Liver (tissue), 8 donors: ENCODE measurements at regions not wholly inside any gene's neighbourhood (a gene's known extent, or its start where the extent isn't known, plus 50 kb on each side); places are given as distances from the start of the nearest gene placed in this dataset.

Source experiments
- DNase-seq: peaks from one replicate; pipeline ENCODE4 v3.0.0-alpha.2; 2017; ENCODE audit warnings: low spot score
- H3K27ac ChIP-seq, 2 donors: one replicate each; pipeline ENCODE4 v1.7.0; 2013; ENCODE audit warnings: inconsistent platforms in 2 of 2, low read length in 2 of 2, control low read depth in 1 of 2, low read depth in 1 of 2, mild to moderate bottlenecking in 1 of 2
- H3K27me3 ChIP-seq, 4 donors: one replicate each; pipeline versions ENCODE4 v1.6.1 to v1.7.0; 2013; ENCODE audit warnings: low read length in 3 of 4, inconsistent platforms in 1 of 4, mild to moderate bottlenecking in 1 of 4, moderate library complexity in 1 of 4; ENCODE audit not compliant: control insufficient read depth in 4 of 4, insufficient read depth in 4 of 4
- H3K36me3 ChIP-seq, 4 donors: one replicate each; pipeline versions ENCODE4 v1.6.1 to v1.7.0; 2013; ENCODE audit warnings: low read length in 3 of 4, mild to moderate bottlenecking in 3 of 4, low read depth in 1 of 4, moderate library complexity in 1 of 4; ENCODE audit not compliant: control insufficient read depth in 4 of 4, insufficient read depth in 3 of 4
- H3K4me1 ChIP-seq, 4 donors: one replicate each; pipeline versions ENCODE4 v1.6.1 to v1.7.0; 2013; ENCODE audit warnings: low read length in 3 of 4, mild to moderate bottlenecking in 3 of 4, moderate library complexity in 1 of 4; ENCODE audit not compliant: control insufficient read depth in 4 of 4, insufficient read depth in 4 of 4
- H3K4me3 ChIP-seq, 3 donors: one replicate each; pipeline versions ENCODE4 v1.6.1 to v1.7.0; 2013; ENCODE audit warnings: low read length in 3 of 3, control low read depth in 1 of 3, low read depth in 1 of 3, mild to moderate bottlenecking in 1 of 3
- H3K9ac ChIP-seq, 2 donors: one replicate each; pipeline ENCODE4 v1.7.0; 2013; ENCODE audit warnings: low read length in 2 of 2, mild to moderate bottlenecking in 2 of 2, moderate library complexity in 2 of 2, control low read depth in 1 of 2, low read depth in 1 of 2
- H3K9me3 ChIP-seq, 4 donors: one replicate each; pipeline versions ENCODE4 v1.6.1 to v1.7.0; 2013; ENCODE audit warnings: low read length in 3 of 4; ENCODE audit not compliant: control insufficient read depth in 4 of 4
- EGR1 ChIP-seq, 2 donors: IDR thresholded peaks; 2 replicates each; pipeline ENCODE4 v1.6.1; 2016 to 2018; ENCODE audit warnings: antibody characterized with exemption in 2 of 2, low read depth in 2 of 2
- FOXA1 ChIP-seq: IDR thresholded peaks from 2 replicates; pipeline ENCODE4 v1.6.1; 2016; ENCODE audit warnings: antibody characterized with exemption
- FOXA2 ChIP-seq: IDR thresholded peaks from 2 replicates; pipeline ENCODE4 v1.6.1; 2016; ENCODE audit warnings: antibody characterized with exemption
- GABPA ChIP-seq, 2 donors: IDR thresholded peaks in 1 of 2; conservative IDR thresholded peaks in 1 of 2; 2 replicates each; pipeline ENCODE4 v1.6.1; 2016; ENCODE audit warnings: antibody characterized with exemption in 2 of 2, mild to moderate bottlenecking in 1 of 2, moderate library complexity in 1 of 2
- HNF4A ChIP-seq, 2 donors: conservative IDR thresholded peaks; 2 replicates each; pipeline ENCODE4 v1.6.1; 2016; ENCODE audit warnings: antibody characterized with exemption in 2 of 2, mild to moderate bottlenecking in 2 of 2
- HNF4G ChIP-seq: IDR thresholded peaks from 2 replicates; pipeline ENCODE4 v1.6.1; 2016; ENCODE audit warnings: antibody characterized with exemption
- JUND ChIP-seq, 2 donors: IDR thresholded peaks; 2 replicates each; pipeline ENCODE4 v1.6.1; 2016; ENCODE audit warnings: antibody characterized with exemption in 2 of 2
- NR2F2 ChIP-seq: IDR thresholded peaks from 2 replicates; pipeline ENCODE4 v1.6.1; 2016; ENCODE audit warnings: antibody characterized with exemption
- RAD21 ChIP-seq, 2 donors: IDR thresholded peaks; 2 replicates each; pipeline ENCODE4 v1.6.1; 2016; ENCODE audit warnings: antibody characterized with exemption in 2 of 2, mild to moderate bottlenecking in 2 of 2
- RXRA ChIP-seq, 2 donors: IDR thresholded peaks; 2 replicates each; pipeline ENCODE4 v1.6.1; 2017 to 2018; ENCODE audit warnings: antibody characterized with exemption in 2 of 2, mild to moderate bottlenecking in 1 of 2
- SP1 ChIP-seq: IDR thresholded peaks from 2 replicates; pipeline ENCODE4 v1.6.1; 2018; ENCODE audit warnings: antibody characterized with exemption, mild to moderate bottlenecking
- TAF1 ChIP-seq: conservative IDR thresholded peaks from 2 replicates; pipeline ENCODE4 v1.6.1; 2016; ENCODE audit warnings: antibody characterized with exemption, mild to moderate bottlenecking
- YY1 ChIP-seq: IDR thresholded peaks from 2 replicates; pipeline ENCODE4 v1.6.1; 2016; ENCODE audit warnings: antibody characterized with exemption, mild to moderate bottlenecking
- WGBS: extraction: QIAGEN DNeasy Blood & Tissue Kit; methylation state at CpG from one replicate; pipeline ENCODE4 v1.1.7; 2013; 5-methylcytosine and 5-hydroxymethylcytosine counted together
- TF ChIP-seq, protein P1 (sequence below): fragments of 150-350 bp; IDR thresholded peaks from 2 replicates; pipeline ENCODE4 v1.5.1; 2017; ENCODE audit warnings: improper control_type of control experiment, low read depth, low read length; ENCODE audit not compliant: missing input control
- TF ChIP-seq, protein P2 (sequence below): IDR thresholded peaks from 2 replicates; pipeline ENCODE4 v1.6.1; 2016; ENCODE audit warnings: antibody characterized with exemption
- TF ChIP-seq, protein P3 (sequence below): IDR thresholded peaks from 2 replicates; pipeline ENCODE4 v1.6.1; 2016; ENCODE audit warnings: antibody characterized with exemption, mild to moderate bottlenecking
- TF ChIP-seq, protein P4 (sequence below): IDR thresholded peaks from 2 replicates; pipeline ENCODE4 v1.6.1; 2016; ENCODE audit warnings: antibody characterized with exemption
- TF ChIP-seq, protein P5 (sequence below): IDR thresholded peaks from 2 replicates; pipeline ENCODE4 v1.6.1; 2016; ENCODE audit warnings: antibody characterized with exemption
- donor health status: healthy.
- donor health status: healthy.
- donor health status: healthy.
- donor health status: healthy.
- donor health status: healthy.

DNA sequence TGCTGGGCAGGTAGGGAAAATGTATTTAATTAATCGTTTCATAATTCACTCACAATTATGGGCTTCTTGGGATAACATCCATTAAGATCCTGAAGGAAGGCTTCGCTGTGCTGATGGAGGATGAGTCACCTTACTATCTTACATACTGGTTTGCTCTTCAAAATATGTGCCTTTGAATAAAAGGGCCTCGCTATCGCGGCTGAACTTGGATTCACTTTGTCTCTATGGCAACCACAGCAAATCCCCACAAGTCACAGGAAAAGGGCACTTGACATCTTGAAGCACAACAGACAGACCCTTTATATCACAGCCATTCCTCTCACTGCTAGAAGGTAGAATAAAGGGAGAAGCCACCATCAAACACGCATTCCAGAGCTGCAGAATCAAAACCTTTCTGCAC lies 141.3 kb upstream of the MYLIP start:
- TF ChIP-seq SP1, result no peak
- TF ChIP-seq YY1, result no peak
- no peak for TF ChIP-seq GABPA (IDR thresholded peaks at IDR 0.05 in 1 of 2, conservative IDR thresholded peaks at IDR 0.05 in 1 of 2)
- TF ChIP-seq, protein P1, sequence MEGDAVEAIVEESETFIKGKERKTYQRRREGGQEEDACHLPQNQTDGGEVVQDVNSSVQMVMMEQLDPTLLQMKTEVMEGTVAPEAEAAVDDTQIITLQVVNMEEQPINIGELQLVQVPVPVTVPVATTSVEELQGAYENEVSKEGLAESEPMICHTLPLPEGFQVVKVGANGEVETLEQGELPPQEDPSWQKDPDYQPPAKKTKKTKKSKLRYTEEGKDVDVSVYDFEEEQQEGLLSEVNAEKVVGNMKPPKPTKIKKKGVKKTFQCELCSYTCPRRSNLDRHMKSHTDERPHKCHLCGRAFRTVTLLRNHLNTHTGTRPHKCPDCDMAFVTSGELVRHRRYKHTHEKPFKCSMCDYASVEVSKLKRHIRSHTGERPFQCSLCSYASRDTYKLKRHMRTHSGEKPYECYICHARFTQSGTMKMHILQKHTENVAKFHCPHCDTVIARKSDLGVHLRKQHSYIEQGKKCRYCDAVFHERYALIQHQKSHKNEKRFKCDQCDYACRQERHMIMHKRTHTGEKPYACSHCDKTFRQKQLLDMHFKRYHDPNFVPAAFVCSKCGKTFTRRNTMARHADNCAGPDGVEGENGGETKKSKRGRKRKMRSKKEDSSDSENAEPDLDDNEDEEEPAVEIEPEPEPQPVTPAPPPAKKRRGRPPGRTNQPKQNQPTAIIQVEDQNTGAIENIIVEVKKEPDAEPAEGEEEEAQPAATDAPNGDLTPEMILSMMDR, result no peak
- no peak for TF ChIP-seq TAF1
- TF ChIP-seq, protein P2, sequence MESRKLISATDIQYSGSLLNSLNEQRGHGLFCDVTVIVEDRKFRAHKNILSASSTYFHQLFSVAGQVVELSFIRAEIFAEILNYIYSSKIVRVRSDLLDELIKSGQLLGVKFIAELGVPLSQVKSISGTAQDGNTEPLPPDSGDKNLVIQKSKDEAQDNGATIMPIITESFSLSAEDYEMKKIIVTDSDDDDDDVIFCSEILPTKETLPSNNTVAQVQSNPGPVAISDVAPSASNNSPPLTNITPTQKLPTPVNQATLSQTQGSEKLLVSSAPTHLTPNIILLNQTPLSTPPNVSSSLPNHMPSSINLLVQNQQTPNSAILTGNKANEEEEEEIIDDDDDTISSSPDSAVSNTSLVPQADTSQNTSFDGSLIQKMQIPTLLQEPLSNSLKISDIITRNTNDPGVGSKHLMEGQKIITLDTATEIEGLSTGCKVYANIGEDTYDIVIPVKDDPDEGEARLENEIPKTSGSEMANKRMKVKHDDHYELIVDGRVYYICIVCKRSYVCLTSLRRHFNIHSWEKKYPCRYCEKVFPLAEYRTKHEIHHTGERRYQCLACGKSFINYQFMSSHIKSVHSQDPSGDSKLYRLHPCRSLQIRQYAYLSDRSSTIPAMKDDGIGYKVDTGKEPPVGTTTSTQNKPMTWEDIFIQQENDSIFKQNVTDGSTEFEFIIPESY, result no peak
- TF ChIP-seq EGR1 (IDR thresholded peaks at IDR 0.05; ENCODE audit: low read depth in 2 of 2), result no peak
- TF ChIP-seq, protein P3, sequence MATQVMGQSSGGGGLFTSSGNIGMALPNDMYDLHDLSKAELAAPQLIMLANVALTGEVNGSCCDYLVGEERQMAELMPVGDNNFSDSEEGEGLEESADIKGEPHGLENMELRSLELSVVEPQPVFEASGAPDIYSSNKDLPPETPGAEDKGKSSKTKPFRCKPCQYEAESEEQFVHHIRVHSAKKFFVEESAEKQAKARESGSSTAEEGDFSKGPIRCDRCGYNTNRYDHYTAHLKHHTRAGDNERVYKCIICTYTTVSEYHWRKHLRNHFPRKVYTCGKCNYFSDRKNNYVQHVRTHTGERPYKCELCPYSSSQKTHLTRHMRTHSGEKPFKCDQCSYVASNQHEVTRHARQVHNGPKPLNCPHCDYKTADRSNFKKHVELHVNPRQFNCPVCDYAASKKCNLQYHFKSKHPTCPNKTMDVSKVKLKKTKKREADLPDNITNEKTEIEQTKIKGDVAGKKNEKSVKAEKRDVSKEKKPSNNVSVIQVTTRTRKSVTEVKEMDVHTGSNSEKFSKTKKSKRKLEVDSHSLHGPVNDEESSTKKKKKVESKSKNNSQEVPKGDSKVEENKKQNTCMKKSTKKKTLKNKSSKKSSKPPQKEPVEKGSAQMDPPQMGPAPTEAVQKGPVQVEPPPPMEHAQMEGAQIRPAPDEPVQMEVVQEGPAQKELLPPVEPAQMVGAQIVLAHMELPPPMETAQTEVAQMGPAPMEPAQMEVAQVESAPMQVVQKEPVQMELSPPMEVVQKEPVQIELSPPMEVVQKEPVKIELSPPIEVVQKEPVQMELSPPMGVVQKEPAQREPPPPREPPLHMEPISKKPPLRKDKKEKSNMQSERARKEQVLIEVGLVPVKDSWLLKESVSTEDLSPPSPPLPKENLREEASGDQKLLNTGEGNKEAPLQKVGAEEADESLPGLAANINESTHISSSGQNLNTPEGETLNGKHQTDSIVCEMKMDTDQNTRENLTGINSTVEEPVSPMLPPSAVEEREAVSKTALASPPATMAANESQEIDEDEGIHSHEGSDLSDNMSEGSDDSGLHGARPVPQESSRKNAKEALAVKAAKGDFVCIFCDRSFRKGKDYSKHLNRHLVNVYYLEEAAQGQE, result no peak
- TF ChIP-seq RAD21 (IDR thresholded peaks at IDR 0.05), result no peak
- TF ChIP-seq JUND (IDR thresholded peaks at IDR 0.05), result no peak
- TF ChIP-seq NR2F2, result no peak
- TF ChIP-seq RXRA (IDR thresholded peaks at IDR 0.05), result no peak
- no peak for TF ChIP-seq FOXA1
- TF ChIP-seq FOXA2, result no peak
- TF ChIP-seq, protein P4, sequence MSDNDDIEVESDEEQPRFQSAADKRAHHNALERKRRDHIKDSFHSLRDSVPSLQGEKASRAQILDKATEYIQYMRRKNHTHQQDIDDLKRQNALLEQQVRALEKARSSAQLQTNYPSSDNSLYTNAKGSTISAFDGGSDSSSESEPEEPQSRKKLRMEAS, result no peak
- no peak for TF ChIP-seq HNF4A (conservative IDR thresholded peaks at IDR 0.05)
- no peak for TF ChIP-seq HNF4G
- Histone ChIP-seq H3K36me3 (no peaks in the 10 kb centered on the region), H3K4me1 (no peaks in the 10 kb centered on the region), H3K4me3 (no peak overlapping the region), H3K27me3 (peaks cover 0 to 2% (median 0%) of the 10 kb centered on the region in 4 donors), H3K27ac (no peak overlapping the region), H3K9me3 (no peaks in the 10 kb centered on the region), H3K9ac (no peak overlapping the region)
- 61% methylated on average over 6 of the region's 6 CpGs for WGBS
- no peak for DNase-seq

DNA sequence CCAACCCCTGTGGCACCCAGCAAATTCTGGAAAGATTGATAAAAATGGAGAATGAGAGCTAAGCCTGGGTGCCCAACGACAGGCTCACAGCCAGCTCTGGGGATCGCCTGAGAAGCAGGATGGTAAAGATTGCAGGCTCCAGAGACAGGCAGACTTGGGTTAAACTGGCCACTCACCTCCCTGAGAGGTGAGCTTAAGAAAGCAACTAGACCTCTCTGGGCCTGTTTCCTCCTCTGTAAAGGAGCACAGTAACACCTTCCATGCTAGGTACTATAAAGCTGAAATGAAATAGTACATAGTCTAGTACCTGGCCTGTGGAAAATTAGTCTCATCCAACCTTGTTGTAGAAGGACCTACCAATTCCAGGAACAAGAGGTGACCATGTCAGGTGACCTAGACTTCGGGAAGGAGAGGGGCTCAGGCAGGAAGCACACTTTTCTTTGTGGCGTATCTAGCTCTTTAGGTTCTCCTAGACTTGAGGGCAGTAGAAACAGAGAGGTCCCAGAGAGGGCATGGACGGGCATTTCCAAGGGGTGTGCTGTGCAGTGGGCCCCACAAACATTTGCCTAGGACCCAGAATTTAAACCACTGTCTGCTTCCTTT lies 142.8 kb upstream of the MYLIP start:
- 64% methylated on average over 5 of the region's 5 CpGs for WGBS
- Histone ChIP-seq H3K4me1 (no peaks in the 10 kb centered on the region), H3K36me3 (no peaks in the 10 kb centered on the region), H3K9ac (no peak overlapping the region), H3K9me3 (no peaks in the 10 kb centered on the region), H3K27me3 (peaks cover 0 to 6% (median 0%) of the 10 kb centered on the region in 4 donors), H3K27ac (no peak overlapping the region), H3K4me3 (no peak overlapping the region)
- no peak for DNase-seq
- no peak for TF ChIP-seq NR2F2
- TF ChIP-seq, protein P5, sequence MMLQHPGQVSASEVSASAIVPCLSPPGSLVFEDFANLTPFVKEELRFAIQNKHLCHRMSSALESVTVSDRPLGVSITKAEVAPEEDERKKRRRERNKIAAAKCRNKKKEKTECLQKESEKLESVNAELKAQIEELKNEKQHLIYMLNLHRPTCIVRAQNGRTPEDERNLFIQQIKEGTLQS, result no peak
- TF ChIP-seq HNF4G, result no peak
- no peak for TF ChIP-seq FOXA1
- no peak for TF ChIP-seq TAF1
- TF ChIP-seq, protein P3, result no peak
- TF ChIP-seq, protein P2, result no peak
- no peak for TF ChIP-seq JUND (IDR thresholded peaks at IDR 0.05)
- TF ChIP-seq YY1, result no peak
- no peak for TF ChIP-seq GABPA (IDR thresholded peaks at IDR 0.05 in 1 of 2, conservative IDR thresholded peaks at IDR 0.05 in 1 of 2)
- TF ChIP-seq RAD21 (IDR thresholded peaks at IDR 0.05), result no peak
- TF ChIP-seq SP1, result no peak
- TF ChIP-seq EGR1 (IDR thresholded peaks at IDR 0.05; ENCODE audit: low read depth in 2 of 2), result no peak
